ENCODE measurements at regions not wholly inside any gene's neighbourhood (a gene's known extent, or its start where the extent isn't known, plus 50 kb on each side); places are given as distances from the start of the nearest gene placed in this dataset.

DNA sequence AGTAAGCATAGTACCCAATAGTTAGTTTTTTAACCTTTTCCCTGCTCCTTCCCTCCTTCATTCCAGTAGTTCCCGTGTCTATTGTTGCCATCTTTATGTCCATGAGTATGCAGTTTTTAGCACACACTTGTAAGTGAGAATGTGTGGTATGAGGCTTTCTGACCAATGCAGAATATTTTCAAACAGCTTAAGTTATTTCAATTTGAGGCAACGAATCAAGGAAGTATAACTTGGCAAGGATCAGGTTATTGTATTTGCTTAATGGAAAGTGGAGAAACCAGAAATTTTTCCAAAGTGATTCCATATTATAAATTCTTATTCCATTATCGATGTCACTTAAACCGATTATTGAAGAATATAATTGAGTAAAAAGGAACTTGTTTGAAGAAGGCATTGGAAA lies 954.8 kb downstream of the GBE1 start:
- TF ChIP-seq, protein P1, sequence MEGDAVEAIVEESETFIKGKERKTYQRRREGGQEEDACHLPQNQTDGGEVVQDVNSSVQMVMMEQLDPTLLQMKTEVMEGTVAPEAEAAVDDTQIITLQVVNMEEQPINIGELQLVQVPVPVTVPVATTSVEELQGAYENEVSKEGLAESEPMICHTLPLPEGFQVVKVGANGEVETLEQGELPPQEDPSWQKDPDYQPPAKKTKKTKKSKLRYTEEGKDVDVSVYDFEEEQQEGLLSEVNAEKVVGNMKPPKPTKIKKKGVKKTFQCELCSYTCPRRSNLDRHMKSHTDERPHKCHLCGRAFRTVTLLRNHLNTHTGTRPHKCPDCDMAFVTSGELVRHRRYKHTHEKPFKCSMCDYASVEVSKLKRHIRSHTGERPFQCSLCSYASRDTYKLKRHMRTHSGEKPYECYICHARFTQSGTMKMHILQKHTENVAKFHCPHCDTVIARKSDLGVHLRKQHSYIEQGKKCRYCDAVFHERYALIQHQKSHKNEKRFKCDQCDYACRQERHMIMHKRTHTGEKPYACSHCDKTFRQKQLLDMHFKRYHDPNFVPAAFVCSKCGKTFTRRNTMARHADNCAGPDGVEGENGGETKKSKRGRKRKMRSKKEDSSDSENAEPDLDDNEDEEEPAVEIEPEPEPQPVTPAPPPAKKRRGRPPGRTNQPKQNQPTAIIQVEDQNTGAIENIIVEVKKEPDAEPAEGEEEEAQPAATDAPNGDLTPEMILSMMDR (IDR thresholded peaks at IDR 0.05; ENCODE audit: insufficient read depth, low read length, poor library complexity, severe bottlenecking) = no peak
- Histone ChIP-seq H3K27me3 (replicated peaks; ENCODE audit: control insufficient read depth, insufficient read depth, low read length) (no peaks in the 10 kb centered on the region), H3K36me3 (ENCODE audit: control insufficient read depth, insufficient read depth, low read length) (no peaks in the 10 kb centered on the region), H3K4me3 (replicated peaks; ENCODE audit: low read depth, low read length) (no peak overlapping the region)
- DNase-seq (ENCODE audit: extremely low read depth, insufficient read length) = no peak

DNA sequence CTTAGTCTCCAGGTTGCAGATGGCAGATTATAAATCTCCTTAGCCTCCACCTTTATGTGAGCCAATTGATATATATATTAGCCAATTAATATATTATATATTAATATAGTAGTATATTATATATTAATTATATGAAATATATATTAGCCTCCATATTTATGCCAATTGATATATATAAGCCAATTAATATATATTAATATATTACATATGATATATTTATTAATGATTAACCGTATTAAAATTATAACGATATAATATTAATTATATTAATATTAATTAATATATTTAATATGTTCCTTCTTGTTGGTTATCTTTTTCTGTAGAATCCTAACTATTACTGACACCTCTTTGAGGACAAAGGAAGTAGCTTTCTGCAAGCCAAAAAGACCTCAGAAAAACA lies 972.5 kb downstream of the GBE1 start:
- H3K4me3 ChIP-seq (replicated peaks; ENCODE audit: low read depth, low read length) = no peak overlapping the region
- no peaks in the 10 kb centered on the region for H3K27me3 ChIP-seq (replicated peaks; ENCODE audit: control insufficient read depth, insufficient read depth, low read length)
- no peaks in the 10 kb centered on the region for H3K36me3 ChIP-seq (ENCODE audit: control insufficient read depth, insufficient read depth, low read length)
- no peak for DNase-seq (ENCODE audit: extremely low read depth, insufficient read length)
- TF ChIP-seq, protein P1 (IDR thresholded peaks at IDR 0.05; ENCODE audit: insufficient read depth, low read length, poor library complexity, severe bottlenecking) = no peak

DNA sequence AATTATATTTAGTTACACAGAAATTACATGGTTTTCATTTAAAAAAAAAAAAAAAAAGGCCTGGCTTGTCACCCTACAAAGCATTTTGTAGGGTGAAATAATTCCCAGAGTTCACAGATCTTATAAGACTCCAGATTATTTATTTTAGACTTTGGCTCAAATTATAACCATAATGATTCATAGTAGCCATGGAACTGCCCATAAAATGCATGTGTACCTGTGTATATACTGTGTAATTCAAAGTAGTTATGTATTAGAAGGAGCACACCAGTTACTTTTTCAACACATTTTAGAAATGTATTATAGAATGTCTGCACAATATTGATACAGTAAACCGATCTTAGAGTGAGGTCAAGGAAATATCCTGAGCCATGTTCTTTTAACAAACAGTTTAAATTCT lies 975.6 kb downstream of the GBE1 start:
- Histone ChIP-seq H3K36me3 (ENCODE audit: control insufficient read depth, insufficient read depth, low read length) (no peaks in the 10 kb centered on the region), H3K4me3 (replicated peaks; ENCODE audit: low read depth, low read length) (no peak overlapping the region), H3K27me3 (replicated peaks; ENCODE audit: control insufficient read depth, insufficient read depth, low read length) (no peaks in the 10 kb centered on the region)
- TF ChIP-seq, protein P1 (IDR thresholded peaks at IDR 0.05; ENCODE audit: insufficient read depth, low read length, poor library complexity, severe bottlenecking) = no peak
- no peak for DNase-seq (ENCODE audit: extremely low read depth, insufficient read length)

DNA sequence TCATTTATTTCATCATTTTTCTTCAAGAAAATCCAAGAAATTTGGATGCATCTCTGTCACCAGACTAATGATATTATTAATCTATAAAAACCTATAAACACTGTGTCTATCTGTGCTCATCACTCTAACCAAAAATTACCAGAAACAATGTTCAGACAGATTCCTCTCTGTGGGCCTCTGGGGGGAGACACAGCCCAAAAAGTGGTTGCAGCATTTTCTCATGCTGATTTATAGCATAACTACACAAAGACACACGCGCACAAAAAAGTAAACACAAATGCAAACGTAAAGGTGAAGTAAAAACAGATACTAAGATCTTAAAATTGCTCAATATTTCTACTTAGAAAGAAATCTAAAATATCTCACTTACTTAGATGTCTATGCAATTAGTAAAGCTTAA lies 976.0 kb downstream of the GBE1 start:
- DNase-seq (ENCODE audit: extremely low read depth, insufficient read length) = no peak
- Histone ChIP-seq H3K36me3 (ENCODE audit: control insufficient read depth, insufficient read depth, low read length) (no peaks in the 10 kb centered on the region), H3K27me3 (replicated peaks; ENCODE audit: control insufficient read depth, insufficient read depth, low read length) (no peaks in the 10 kb centered on the region), H3K4me3 (replicated peaks; ENCODE audit: low read depth, low read length) (no peak overlapping the region)
- TF ChIP-seq, protein P1 (IDR thresholded peaks at IDR 0.05; ENCODE audit: insufficient read depth, low read length, poor library complexity, severe bottlenecking) = no peak

DNA sequence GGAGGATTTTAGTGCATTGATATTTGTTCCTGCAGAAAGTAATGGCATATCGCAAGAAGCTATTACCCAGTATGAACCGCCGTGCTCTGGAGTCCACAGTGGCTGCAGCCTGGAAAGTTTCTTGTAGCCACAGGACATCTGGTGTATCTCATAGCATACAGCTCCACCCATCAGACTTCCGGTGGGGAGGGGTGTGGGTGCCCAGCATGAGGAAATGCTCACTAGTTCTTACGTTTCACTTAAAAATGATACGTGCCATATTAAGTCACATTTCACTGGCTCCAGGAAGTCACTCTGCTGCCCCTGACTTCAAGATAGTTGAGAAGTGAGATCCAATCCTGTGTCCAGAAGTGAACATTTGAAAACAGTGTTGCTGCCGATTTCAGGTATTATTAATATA lies 990.4 kb downstream of the GBE1 start:
- no peak for DNase-seq (ENCODE audit: extremely low read depth, insufficient read length)
- no peaks in the 10 kb centered on the region for H3K27me3 ChIP-seq (replicated peaks; ENCODE audit: control insufficient read depth, insufficient read depth, low read length)

More for the DNA sequence above, 990.4 kb downstream of the GBE1 start:
- TF ChIP-seq, protein P1 (IDR thresholded peaks at IDR 0.05; ENCODE audit: insufficient read depth, low read length, poor library complexity, severe bottlenecking) = no peak
- Histone ChIP-seq H3K36me3 (ENCODE audit: control insufficient read depth, insufficient read depth, low read length) (no peaks in the 10 kb centered on the region), H3K4me3 (replicated peaks; ENCODE audit: low read depth, low read length) (no peak overlapping the region)

All from GM06990 (cell line).